ENCODE measurements at regions not wholly inside any gene's neighbourhood (a gene's known extent, or its start where the extent isn't known, plus 50 kb on each side); places are given as distances from the start of the nearest gene placed in this dataset.

GRCh38 chr4:52288212-52288855 lies 237.2 kb downstream of the SPATA18 start:
- no peak for DNase-seq

GRCh38 chr4:52290466-52290865 lies 239.4 kb downstream of the SPATA18 start:
- no peak for DNase-seq

DNA sequence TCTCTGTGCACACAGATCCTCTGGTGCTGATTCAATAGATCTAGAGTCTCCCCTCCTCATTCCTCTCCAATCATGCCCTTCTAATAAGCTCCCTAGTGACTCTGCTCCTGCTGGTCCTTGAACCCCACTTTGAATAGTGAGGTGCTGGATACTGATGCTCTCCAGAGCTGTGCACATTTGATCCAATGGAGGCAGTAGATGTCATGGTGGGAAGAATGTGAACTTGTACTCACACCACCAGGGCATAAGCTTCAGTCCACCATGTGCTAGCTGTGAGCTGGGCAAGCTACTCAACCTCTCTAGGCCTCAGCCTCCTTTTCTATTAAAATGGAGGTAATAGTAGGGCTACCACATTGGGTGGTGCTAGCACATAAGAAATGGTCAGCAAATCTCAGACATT lies 241.1 kb downstream of the SPATA18 start:
- no peak for DNase-seq

- no peak for DNase-seq
Measured at GRCh38 chr4:52296341-52296740, 245.2 kb downstream of the SPATA18 start.

- no peak for DNase-seq
Measured at GRCh38 chr4:52298444-52298843, 247.3 kb downstream of the SPATA18 start.

DNA sequence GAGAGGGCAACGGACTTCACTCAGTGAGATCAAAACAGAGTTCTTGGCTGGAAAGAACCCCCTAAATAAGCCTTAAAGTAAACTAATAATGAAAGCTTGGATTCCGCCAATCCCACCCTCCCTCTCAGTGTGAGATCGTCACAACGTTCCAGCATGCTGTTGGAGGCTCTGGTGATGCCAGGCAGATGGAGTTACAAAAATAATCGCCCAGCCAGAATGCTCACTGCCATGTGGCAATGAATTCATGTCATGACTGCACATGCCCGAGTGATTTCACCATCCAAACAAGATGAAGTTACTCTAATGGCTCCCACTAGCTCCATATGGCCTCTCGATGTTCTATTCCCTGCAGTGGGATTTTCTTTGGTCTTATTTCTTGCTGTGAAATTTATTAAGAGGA lies 248.0 kb downstream of the SPATA18 start:
- DNase-seq: no peak

DNA sequence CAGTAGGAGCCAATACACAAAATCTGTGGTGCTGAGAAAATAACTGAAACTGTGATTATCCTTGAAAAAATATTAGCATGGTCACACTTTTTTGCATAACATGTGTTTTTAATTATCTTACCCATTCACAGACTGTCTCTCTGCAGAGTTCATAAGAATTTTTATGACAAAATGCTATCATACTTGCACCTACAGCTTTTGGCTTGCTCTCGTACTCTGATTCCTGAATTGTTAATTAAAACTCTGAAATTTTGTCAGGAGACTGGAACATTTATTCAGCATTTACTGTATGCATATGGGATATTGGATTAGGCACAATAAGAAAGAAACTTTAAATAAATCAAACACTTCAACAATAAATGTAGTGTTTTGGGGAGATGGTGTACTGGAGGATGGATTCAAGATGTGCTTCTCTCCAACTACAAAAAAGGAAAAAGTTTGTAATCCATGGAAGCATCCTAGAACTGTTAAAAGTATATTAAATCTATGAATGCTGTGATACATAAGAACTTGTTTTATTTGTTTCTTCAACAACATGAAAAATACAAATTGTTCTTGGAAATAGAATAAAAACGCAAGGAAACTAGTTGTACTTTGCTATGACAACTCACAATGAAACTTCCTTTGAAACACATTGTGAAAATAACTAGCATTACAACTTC lies 260.5 kb downstream of the SPATA18 start:
- DNase-seq: no peak

DNA sequence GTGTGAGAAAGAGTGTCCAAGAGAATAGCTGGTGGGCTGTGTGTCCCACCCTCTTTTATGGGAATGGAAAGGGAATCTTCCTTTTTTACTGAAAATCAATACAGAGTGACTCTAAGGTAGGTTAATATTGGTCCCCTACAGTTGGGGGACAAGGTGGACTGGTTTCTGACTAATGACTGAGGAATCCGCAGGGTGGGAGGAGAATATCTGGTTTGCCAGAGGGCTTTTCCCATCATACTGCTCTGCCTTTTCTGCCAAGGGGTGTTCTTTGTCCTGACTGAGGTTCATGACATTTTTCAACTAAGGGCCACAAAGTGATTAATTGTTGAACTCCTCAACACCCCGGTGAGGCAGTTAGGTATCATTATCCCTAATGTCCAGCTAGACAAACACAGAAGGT lies 261.6 kb downstream of the SPATA18 start:
- no peak for DNase-seq

DNA sequence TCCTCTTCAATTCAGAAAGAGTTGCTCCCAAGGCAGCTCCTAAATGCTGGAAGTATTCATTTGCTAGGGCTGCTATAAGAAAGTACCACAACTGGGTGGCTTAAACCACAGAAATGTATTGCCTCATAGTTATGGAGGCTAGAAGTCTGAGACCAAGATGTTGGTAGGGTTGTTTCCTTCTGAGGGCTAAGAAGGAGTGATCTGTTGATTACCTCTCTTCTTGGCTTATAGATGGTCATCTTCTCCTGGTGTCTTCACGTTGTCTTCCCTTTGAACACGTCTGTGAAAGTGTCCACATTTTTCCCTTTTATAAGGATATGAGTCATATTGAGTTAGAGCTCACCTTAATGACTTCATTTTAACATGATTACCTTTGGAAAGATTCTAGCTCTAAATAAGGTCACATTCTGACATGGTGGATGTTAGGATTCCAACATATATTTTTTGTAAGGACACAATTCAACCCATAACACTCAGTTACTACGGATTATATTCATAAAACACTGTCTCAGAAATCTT lies 266.3 kb downstream of the SPATA18 start:
- no peak for DNase-seq

DNA sequence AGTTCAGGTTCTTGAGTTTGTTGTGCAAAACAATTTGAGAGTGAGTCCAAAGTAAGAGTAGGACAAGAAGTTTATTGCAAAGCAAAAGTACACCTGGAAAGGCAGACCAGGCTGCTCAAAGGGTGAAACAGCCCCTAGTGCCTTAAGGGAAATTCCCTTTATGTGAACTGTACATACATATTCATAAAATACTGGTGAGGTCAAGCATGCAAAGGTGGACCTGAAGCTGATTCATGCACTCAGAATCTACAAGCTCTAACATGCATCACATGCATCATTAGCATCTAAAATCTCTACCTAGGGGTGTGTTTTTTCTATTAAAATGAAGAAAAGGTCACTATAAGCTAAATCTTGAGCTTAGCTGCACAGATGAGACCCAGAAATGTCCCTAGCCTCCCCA lies 266.9 kb downstream of the SPATA18 start:
- DNase-seq: no peak

GRCh38 chr4:52329894-52330293 lies 278.8 kb downstream of the SPATA18 start:
- DNase-seq: no peak

DNA sequence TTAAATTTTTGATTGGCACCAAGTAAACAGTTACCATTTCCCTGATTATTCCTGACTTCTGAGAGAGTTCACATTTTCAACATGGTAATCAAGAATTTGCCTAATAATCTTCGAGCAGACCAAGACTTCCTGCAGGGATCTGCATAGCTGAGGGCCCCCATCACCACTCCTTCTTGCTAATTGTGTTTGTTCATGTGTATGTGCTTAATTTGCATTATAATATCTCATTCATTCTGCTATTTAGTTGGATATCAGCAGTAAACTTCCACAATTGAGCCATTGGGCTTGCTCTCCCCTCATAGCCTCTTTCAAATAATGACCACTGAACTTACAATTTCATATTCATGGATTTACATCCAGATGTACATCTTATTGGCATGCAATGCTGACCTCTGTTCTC lies 292.5 kb downstream of the SPATA18 start:
- DNase-seq: no peak

DNA sequence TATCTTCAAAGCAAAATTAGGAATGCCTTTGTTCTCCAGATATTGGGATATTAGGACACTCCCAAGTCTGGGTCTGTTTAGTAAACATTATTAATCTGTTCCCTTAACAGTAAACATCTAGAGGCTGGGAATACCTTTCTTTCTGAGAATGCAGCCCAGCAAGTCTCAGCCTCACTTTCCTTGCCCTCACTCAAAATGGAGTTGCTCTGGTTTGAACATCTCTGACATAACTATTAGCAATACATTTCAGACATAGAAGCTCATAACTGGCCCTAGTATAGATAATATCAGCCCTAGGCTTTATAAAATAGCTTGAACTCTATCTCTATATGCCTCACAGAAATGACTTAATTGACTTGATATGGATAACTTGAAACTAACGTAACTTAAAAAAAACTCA lies 299.8 kb downstream of the SPATA18 start:
- DNase-seq: no peak

GRCh38 chr4:52358366-52358765 lies 300.7 kb downstream of the USP46 start:
- no peak for DNase-seq

GRCh38 chr4:52358883-52359321 lies 300.2 kb downstream of the USP46 start:
- DNase-seq: no peak

DNA sequence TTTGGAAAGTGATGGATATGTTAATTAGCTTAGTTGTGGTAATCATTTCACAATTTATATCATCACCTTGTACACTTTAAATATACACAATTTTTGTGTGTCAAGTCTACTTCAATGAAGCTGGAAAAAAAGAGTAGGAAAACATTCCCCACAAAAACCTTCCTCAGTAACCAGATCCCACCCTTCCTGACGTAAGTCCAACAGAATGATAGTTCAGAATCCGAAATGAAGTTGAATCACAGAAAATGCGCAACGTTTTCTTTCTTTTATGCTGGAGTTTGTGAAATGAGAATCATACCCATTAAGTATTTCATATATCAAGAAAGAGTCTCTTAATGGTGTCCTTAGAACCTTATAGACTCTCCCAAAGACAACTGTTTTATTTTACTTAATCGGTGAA lies 292.9 kb downstream of the USP46 start:
- DNase-seq: no peak

DNA sequence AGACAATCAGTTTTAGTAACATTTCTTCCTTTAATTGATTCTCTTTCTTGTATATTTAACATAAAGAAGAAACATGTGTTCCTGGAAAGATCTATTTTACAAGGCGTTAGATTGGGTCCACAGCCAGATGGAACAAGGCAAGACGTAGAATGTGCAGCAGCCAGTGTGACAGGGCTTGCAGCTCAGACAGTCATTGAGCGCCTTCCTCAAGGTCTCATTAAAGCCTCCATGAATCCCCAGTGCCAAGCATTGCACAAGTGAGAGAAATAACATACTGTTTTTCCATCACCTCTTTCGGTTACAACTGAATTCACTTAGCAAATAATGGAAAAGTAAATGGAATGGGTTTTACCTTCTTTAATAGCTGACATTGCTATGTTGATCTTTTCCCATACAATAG lies 292.5 kb downstream of the USP46 start:
- DNase-seq: no peak

DNA sequence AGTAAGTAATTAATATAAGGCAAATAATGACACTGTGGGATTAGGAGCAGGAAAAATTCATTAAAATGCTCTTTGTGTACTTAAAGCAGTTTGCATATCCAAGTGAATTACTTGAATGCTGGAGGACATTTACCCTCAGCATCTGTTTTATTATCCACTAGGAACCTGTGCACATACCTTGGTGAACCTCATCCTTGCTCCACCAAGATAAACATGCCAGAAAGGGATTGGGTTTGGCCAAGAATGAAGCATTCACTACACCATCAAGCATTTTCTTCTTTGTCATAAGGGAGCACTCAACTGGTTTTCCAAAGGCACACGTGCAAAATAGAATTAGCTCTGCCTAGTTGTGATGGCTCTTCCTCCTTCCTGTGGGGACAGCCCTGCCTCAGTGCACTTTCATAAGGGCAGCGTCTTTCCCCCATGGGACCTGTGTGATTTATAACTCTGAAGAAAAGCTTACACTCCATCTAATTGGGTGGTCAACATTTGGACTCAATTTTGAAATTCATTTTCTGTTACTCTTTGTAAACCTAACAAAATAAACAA lies 291.7 kb downstream of the USP46 start:
- DNase-seq: no peak

- DNase-seq: no peak
Measured at GRCh38 chr4:52368895-52369294, 290.2 kb downstream of the USP46 start.

DNA sequence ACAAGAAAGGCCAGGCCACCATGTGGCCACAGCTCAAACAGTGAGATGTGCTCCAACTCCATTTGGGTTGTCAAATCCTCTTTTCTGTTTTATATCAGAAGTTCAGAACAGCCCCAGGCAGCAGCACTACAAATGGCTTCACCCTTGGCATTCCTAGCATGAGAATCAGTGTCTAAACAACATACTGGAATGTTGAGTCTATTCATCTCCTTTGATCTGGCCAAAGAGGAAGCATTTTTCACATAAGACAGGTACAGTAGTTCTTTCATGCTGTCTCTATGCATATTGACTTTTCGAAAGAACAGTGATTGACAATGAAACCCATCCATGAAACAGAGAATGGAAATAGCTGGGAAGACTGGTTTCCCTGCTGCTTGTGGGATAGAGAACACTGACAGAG lies 289.5 kb downstream of the USP46 start:
- no peak for DNase-seq

DNA sequence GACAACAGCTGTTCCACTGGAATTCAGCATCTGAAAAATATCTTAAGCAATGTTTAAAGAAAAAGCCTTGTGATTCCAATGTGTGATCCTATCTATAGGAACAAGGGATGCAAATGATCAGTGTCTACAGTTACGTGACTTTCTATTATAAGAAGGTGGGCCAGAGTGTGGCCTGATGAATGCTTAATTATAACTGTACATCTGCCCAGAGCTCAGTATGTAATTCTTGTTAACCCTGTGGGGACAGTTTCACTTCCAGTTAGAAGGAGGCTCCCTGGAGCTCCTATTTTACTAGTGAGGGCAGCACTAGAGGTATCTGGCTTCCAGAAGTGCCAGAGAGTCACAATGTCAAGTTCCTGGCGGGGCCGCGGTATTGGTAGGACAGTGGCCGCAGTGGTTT lies 288.5 kb downstream of the USP46 start:
- no peak for DNase-seq

GRCh38 chr4:52371841-52372240 lies 287.3 kb downstream of the USP46 start:
- no peak for DNase-seq

- DNase-seq: no peak
Measured at GRCh38 chr4:52372269-52372668, 286.8 kb downstream of the USP46 start.

GRCh38 chr4:52372747-52373146 lies 286.4 kb downstream of the USP46 start:
- no peak for DNase-seq

Measured in inflammatory macrophage (primary cell).